HEK293 (cell line): ENCODE measurements at regions not wholly inside any gene's neighbourhood (a gene's known extent, or its start where the extent isn't known, plus 50 kb on each side); places are given as distances from the start of the nearest gene placed in this dataset.
A peak's percentile ranks its signal among the peaks of the same experiment; 100 is the strongest.

Source experiments
- CTCF ChIA-PET: fragments of 350-600 bp; formaldehyde crosslinking; extraction: SDS; loops from one replicate; lab custom pipeline; 2021; ENCODE audit warnings: antibody characterized with exemption; lab: Yijun Ruan, JAX
- POLR2A ChIA-PET: fragments of 300-600 bp; formaldehyde crosslinking; extraction: SDS; loops from one replicate; lab custom pipeline; 2020; ENCODE audit warnings: antibody characterized with exemption, inconsistent platforms; lab: Yijun Ruan, JAX
- H3K27ac ChIP-seq: fragments of 200-500 bp; sonication (Bioruptor generic); 2 replicates; pipeline ENCODE4 v1.5.1; 2014; ENCODE audit warnings: low read depth, low read length, control low read depth, inconsistent platforms; ENCODE audit errors: extremely low read depth
- H3K36me3 ChIP-seq, 2 experiments: fragments of 200-500 bp in 1 of 2; sonication (Bioruptor generic) in 1 of 2; 1 replicate in 1 of 2; 2 replicates in 1 of 2; pipeline ENCODE4 v1.5.1; 2014 to 2017; ENCODE audit warnings: inconsistent platforms in 2 of 2, low read length in 2 of 2; ENCODE audit not compliant: control insufficient read depth in 2 of 2, insufficient read depth in 1 of 2
- H3K4me1 ChIP-seq: fragments of 200-500 bp; sonication (Bioruptor generic); 2 replicates; pipeline ENCODE4 v1.5.1; 2014; ENCODE audit warnings: mild to moderate bottlenecking, low read length, inconsistent platforms; ENCODE audit not compliant: control insufficient read depth, insufficient read depth
- H3K4me3 ChIP-seq: 2 replicates; pipeline ENCODE4 v1.5.1; 2011; ENCODE audit warnings: low read depth, mild to moderate bottlenecking, control low read depth, low read length, moderate library complexity
- H3K9me3 ChIP-seq: fragments of 200-500 bp; sonication (Bioruptor generic); 2 replicates; pipeline ENCODE4 v1.5.1; 2014; ENCODE audit warnings: low read depth, low read length, inconsistent platforms; ENCODE audit not compliant: control insufficient read depth, insufficient read depth
- GFI1B ChIP-seq: fragments of 450-650 bp; formaldehyde crosslinking; IDR thresholded peaks from 2 replicates; pipeline ENCODE4 v1.5.1; 2016; ENCODE audit warnings: missing biosample characterization, missing genetic modification characterization
- SALL2 ChIP-seq: fragments of 450-650 bp; formaldehyde crosslinking; IDR thresholded peaks from 2 replicates; pipeline ENCODE4 v1.5.0; 2017; ENCODE audit warnings: missing biosample characterization, mild to moderate bottlenecking, missing genetic modification characterization, borderline replicate concordance
- ZFP69B ChIP-seq: fragments of 450-650 bp; formaldehyde crosslinking; IDR thresholded peaks from 2 replicates; pipeline ENCODE4 v1.5.1; 2016; ENCODE audit warnings: missing biosample characterization, missing genetic modification characterization
- ZNF10 ChIP-seq: fragments of 450-650 bp; formaldehyde crosslinking; IDR thresholded peaks from 2 replicates; pipeline ENCODE4 v1.5.1; 2017; ENCODE audit warnings: missing biosample characterization, missing genetic modification characterization
- ZNF112 ChIP-seq: fragments of 450-650 bp; formaldehyde crosslinking; IDR thresholded peaks from 2 replicates; pipeline ENCODE4 v1.5.0; 2017; ENCODE audit warnings: missing biosample characterization, missing genetic modification characterization
- ZNF175 ChIP-seq: fragments of 450-650 bp; formaldehyde crosslinking; IDR thresholded peaks from 2 replicates; pipeline ENCODE4 v1.5.1; 2016; ENCODE audit warnings: missing biosample characterization, missing genetic modification characterization
- ZNF2 ChIP-seq: fragments of 450-650 bp; formaldehyde crosslinking; IDR thresholded peaks from 2 replicates; pipeline ENCODE4 v1.5.1; 2016; ENCODE audit warnings: missing biosample characterization, missing genetic modification characterization
- ZNF292 ChIP-seq: fragments of 450-650 bp; formaldehyde crosslinking; IDR thresholded peaks from 2 replicates; pipeline ENCODE4 v1.5.1; 2016; ENCODE audit warnings: low read depth, missing biosample characterization, missing genetic modification characterization, borderline replicate concordance
- ZNF324 ChIP-seq: fragments of 450-650 bp; formaldehyde crosslinking; IDR thresholded peaks from 2 replicates; pipeline ENCODE4 v1.5.1; 2016; ENCODE audit warnings: missing biosample characterization, missing genetic modification characterization
- ZNF354C ChIP-seq: fragments of 450-650 bp; formaldehyde crosslinking; IDR thresholded peaks from 2 replicates; pipeline ENCODE4 v1.5.1; 2016; ENCODE audit warnings: missing biosample characterization, missing genetic modification characterization, low read depth, borderline replicate concordance
- ZNF37A ChIP-seq: fragments of 450-650 bp; IDR thresholded peaks from 2 replicates; pipeline ENCODE4 v1.5.1; 2018; ENCODE audit warnings: missing biosample characterization, missing genetic modification characterization
- ZNF433 ChIP-seq: fragments of 450-650 bp; formaldehyde crosslinking; IDR thresholded peaks from 2 replicates; pipeline ENCODE4 v1.5.1; 2016; ENCODE audit warnings: missing biosample characterization, missing genetic modification characterization, low read depth
- ZNF473 ChIP-seq: fragments of 450-650 bp; formaldehyde crosslinking; IDR thresholded peaks from 2 replicates; pipeline ENCODE4 v1.5.1; 2017; ENCODE audit warnings: missing biosample characterization, missing genetic modification characterization
- ZNF529 ChIP-seq: fragments of 450-650 bp; formaldehyde crosslinking; IDR thresholded peaks from 2 replicates; pipeline ENCODE4 v1.5.1; 2017; ENCODE audit warnings: missing genetic modification characterization, missing biosample characterization; ENCODE audit not compliant: insufficient replicate concordance
- ZNF571 ChIP-seq: fragments of 450-650 bp; formaldehyde crosslinking; IDR thresholded peaks from 2 replicates; pipeline ENCODE4 v1.5.0; 2017; ENCODE audit warnings: missing biosample characterization, missing genetic modification characterization
- ZNF677 ChIP-seq: fragments of 450-650 bp; IDR thresholded peaks from 2 replicates; pipeline ENCODE4 v1.5.0; 2018; ENCODE audit warnings: missing biosample characterization, mild to moderate bottlenecking, missing genetic modification characterization, moderate library complexity
- ZNF785 ChIP-seq: fragments of 450-650 bp; formaldehyde crosslinking; IDR thresholded peaks from 2 replicates; pipeline ENCODE4 v1.5.1; 2016; ENCODE audit warnings: missing biosample characterization, missing genetic modification characterization
- ZNF843 ChIP-seq: fragments of 450-650 bp; formaldehyde crosslinking; IDR thresholded peaks from 2 replicates; pipeline ENCODE4 v1.5.1; 2016; ENCODE audit warnings: missing biosample characterization, missing genetic modification characterization
- TF ChIP-seq, protein P1 (sequence below): sonication (generic); formaldehyde crosslinking; IDR thresholded peaks from 2 replicates; pipeline ENCODE4 v1.8.1; 2022; ENCODE audit warnings: mild to moderate bottlenecking, moderate library complexity, missing genetic modification reagents

DNA sequence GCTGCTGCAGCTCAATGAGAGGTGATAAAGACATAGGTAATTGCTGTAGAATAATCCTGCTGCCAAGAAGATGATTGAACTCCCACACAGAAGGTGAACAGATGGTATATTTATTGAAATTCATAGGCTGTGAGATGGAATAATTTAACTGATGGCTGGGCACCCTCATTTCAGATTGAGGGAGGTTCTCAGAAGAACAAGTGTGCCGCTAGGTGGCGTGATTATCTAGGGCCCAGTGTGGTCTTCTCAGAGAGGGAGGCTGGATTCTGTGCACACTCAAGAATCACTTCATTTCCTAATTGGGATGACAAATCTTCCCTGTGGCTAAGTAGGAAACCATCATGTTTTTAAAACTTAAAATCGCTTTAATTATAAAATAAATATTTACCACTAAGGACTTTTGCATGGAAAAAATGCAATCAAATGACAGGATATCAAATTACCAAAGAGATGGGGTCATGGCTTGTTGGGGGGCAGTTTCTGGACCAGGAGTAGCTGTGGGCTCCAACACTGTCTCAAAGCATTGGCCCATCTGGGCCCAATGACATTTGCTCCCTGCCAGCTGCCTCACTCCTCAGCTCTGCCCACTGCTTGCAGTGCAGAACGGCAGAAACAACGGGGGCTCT, 132.3 kb downstream of the SNAPC1 start (continued):
- TF ChIP-seq ZNF677 (no peak), ZNF354C (tag by site-specific recombination) (no peak), ZNF2 (tag by site-specific recombination) (peak; percentile 86)
- TF ChIP-seq, all 188 proteins: peak for 3

DNA sequence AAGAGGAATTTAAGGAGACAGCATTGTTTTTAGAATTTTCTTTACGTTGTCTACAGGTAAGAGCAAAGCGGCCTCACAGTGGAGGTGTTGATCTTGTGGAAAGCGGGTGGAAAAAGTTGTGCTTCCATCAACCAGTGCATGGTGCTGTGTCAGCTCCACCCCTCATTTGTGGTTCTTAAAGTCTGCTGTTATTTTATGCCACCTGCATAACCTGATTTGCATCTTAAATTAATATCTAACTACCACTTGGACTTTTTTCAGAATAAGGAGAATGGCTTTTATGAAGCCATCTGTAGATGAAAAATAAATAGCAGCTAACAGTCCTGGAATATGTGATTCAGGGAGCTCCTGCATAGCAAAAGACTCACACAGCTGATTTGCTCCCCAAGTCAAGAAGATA, 135.1 kb downstream of the SNAPC1 start:
- H3K9me3 ChIP-seq: no peaks in the 10 kb centered on the region

DNA sequence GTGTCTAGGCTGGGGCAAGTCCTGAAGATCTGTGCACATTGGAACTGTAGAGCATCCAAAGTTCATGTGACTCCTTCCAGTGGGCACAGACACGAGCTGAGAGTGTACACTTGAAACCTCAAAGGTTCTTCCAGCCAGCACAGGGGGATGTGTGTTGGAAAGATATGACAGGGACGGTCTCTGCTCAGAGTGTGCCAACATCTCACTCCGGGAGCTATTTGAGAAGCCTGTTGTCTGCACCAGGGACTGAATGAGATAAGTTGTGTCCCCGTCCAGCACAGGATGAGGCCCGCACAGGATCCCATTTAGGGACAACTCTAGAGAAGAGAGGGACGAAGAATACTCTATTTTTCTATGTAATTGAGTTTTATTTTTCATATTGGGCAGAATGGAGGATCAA, 136.3 kb downstream of the SNAPC1 start:
- Histone ChIP-seq H3K4me3 (no peak overlapping the region), H3K9me3 (no peaks in the 10 kb centered on the region), H3K4me1 (no peaks in the 10 kb centered on the region), H3K27ac (no peak overlapping the region)
- TF ChIP-seq ZFP69B (tag by site-specific recombination) (no peak), ZNF529 (tag by site-specific recombination) (no peak)
- TF ChIP-seq, all 188 proteins: peak for 0
- CTCF ChIA-PET: interaction anchor here (0.9 kb wide), 1 partner anchor 228 kb away, joined by 3 read pairs; no protein-coding TSS in a partner anchor
- H3K36me3 ChIP-seq: no peaks in the 10 kb centered on the region
- POLR2A ChIA-PET: no interaction called here

More for the DNA sequence above, 135.1 kb downstream of the SNAPC1 start:
- H3K36me3 ChIP-seq: no peaks in the 10 kb centered on the region
- no peak overlapping the region for H3K4me3 ChIP-seq
- POLR2A ChIA-PET: no interaction called here
- CTCF ChIA-PET: interaction anchor here (0.7 kb wide), 1 partner anchor 13 kb away, joined by 3 read pairs; no protein-coding TSS in a partner anchor
- no peaks in the 10 kb centered on the region for H3K4me1 ChIP-seq
- no peak overlapping the region for H3K27ac ChIP-seq
- no peak for TF ChIP-seq ZNF571 (tag by site-specific recombination)
- no peak for TF ChIP-seq ZNF473
- TF ChIP-seq ZNF433: no peak
- TF ChIP-seq ZNF10: no peak
- no peak for TF ChIP-seq ZNF324 (tag by site-specific recombination)
- no peak for TF ChIP-seq ZNF843 (tag by site-specific recombination)
- no peak for TF ChIP-seq ZNF785 (tag by site-specific recombination)

DNA sequence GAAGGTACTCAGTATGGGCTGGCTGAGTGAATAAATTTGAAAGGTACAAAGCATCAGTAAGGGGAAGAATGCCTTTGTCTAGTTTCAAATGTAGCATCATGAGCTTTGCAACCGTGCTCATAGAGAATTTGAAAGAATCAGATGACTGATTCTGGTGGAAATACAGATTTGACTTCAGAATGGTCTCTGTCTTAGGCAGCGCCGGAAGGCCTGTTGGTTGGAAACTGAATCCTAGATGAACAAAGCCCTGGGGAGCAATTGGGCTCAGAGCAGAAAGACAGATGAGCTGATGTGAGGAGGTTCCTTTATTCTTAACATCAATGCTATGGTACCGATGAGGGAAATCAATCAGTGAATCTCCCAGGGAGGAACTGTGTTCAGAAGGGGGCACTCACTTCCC, 137.3 kb downstream of the SNAPC1 start:
- H3K9me3 ChIP-seq: no peaks in the 10 kb centered on the region
- TF ChIP-seq ZNF292 (tag by site-specific recombination) (no peak), ZNF175 (tag by site-specific recombination) (no peak), SALL2 (tag by site-specific recombination) (no peak), ZNF37A (tag by site-specific recombination) (no peak), GFI1B (tag by site-specific recombination) (no peak), ZNF112 (tag by site-specific recombination) (no peak)
- TF ChIP-seq, protein P1, sequence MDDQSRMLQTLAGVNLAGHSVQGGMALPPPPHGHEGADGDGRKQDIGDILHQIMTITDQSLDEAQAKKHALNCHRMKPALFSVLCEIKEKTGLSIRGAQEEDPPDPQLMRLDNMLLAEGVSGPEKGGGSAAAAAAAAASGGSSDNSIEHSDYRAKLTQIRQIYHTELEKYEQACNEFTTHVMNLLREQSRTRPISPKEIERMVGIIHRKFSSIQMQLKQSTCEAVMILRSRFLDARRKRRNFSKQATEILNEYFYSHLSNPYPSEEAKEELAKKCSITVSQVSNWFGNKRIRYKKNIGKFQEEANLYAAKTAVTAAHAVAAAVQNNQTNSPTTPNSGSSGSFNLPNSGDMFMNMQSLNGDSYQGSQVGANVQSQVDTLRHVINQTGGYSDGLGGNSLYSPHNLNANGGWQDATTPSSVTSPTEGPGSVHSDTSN: no peak
- CTCF ChIA-PET: interaction anchor here (0.6 kb wide), 1 partner anchor 1910 kb away, joined by 4 read pairs; no protein-coding TSS in a partner anchor
- no peaks in the 10 kb centered on the region for H3K4me1 ChIP-seq
- H3K27ac ChIP-seq: no peak overlapping the region
- no peaks in the 10 kb centered on the region for H3K36me3 ChIP-seq
- POLR2A ChIA-PET: no interaction called here
- H3K4me3 ChIP-seq: no peak overlapping the region
